SK-N-MC (cell line): ENCODE measurements at regions not wholly inside any gene's neighbourhood (a gene's known extent, or its start where the extent isn't known, plus 50 kb on each side); places are given as distances from the start of the nearest gene placed in this dataset.
A peak's percentile ranks its signal among the peaks of the same experiment; 100 is the strongest.

Experiments used
- DNase-seq: peaks from one replicate; pipeline ENCODE4 v3.0.0-alpha.2; 2011; ENCODE audit warnings: low read depth, low spot score
- H3K27ac ChIP-seq: fragments of 200-600 bp; sonication (generic); 2 replicates; pipeline ENCODE4 v1.5.1; 2016; ENCODE audit warnings: mixed run types
- H3K36me3 ChIP-seq: fragments of 200-600 bp; sonication (generic); 2 replicates; pipeline ENCODE4 v1.6.1; 2017; ENCODE audit warnings: antibody characterized with exemption, low read length, mixed read lengths; ENCODE audit not compliant: insufficient read depth
- H3K4me3 ChIP-seq: fragments of 200-600 bp; sonication (generic); 2 replicates; pipeline ENCODE4 v1.5.1; 2016
- H3K9ac ChIP-seq: fragments of 200-600 bp; sonication (generic); 2 replicates; pipeline ENCODE4 v1.8.0; 2017; ENCODE audit warnings: mixed run types, mixed read lengths; ENCODE audit not compliant: insufficient read length
- H3K9me3 ChIP-seq: fragments of 200-600 bp; sonication (generic); 2 replicates; pipeline ENCODE4 v1.6.1; 2017; ENCODE audit warnings: low read depth, mild to moderate bottlenecking, antibody characterized with exemption, low read length, moderate library complexity, mixed read lengths
- EZH2 ChIP-seq: fragments of 200-600 bp; sonication (generic); IDR thresholded peaks from one replicate; pipeline ENCODE4 v1.6.1; 2017; ENCODE audit warnings: antibody characterized with exemption
- FOXP2 ChIP-seq: optimal IDR thresholded peaks from 2 replicates; pipeline ENCODE3; 2011; ENCODE audit warnings: mild to moderate bottlenecking, moderate library complexity; ENCODE audit not compliant: insufficient read depth; ENCODE audit errors: extremely low read length, control extremely low read depth
- POLR2AphosphoS5 ChIP-seq: IDR thresholded peaks from 2 replicates; pipeline ENCODE4 v1.6.1; 2012; ENCODE audit warnings: mild to moderate bottlenecking, low read depth, low read length, borderline replicate concordance

- no peaks in the 10 kb centered on the region for H3K36me3 ChIP-seq
- H3K27ac ChIP-seq = no peak overlapping the region; the same call in 1 of the 2 replicates
- no peak for DNase-seq
- no peak for TF ChIP-seq FOXP2
- H3K4me3 ChIP-seq = peak overlapping the region; percentile 25; the same call in 1 of the 2 replicates
- H3K9ac ChIP-seq = no peak overlapping the region
- no peaks in the 10 kb centered on the region for H3K9me3 ChIP-seq
These were observed 204.6 kb upstream of the CD180 start for GRCh38 chr5:67401172-67401571.

- peak overlapping the region; percentile 25; the same call in 1 of the 2 replicates for H3K4me3 ChIP-seq
- DNase-seq = no peak
- H3K27ac ChIP-seq = no peak overlapping the region; the same call in 1 of the 2 replicates
- H3K9me3 ChIP-seq = no peaks in the 10 kb centered on the region
- no peak overlapping the region for H3K9ac ChIP-seq
- no peak for TF ChIP-seq FOXP2
- TF ChIP-seq EZH2 = no peak
- TF ChIP-seq POLR2AphosphoS5 = no peak
- H3K36me3 ChIP-seq = no peaks in the 10 kb centered on the region
These were observed 204.2 kb upstream of the CD180 start for GRCh38 chr5:67400752-67401151.

GRCh38 chr5:67395790-67396418 lies 199.3 kb upstream of the CD180 start:
- H3K36me3 ChIP-seq = no peaks in the 10 kb centered on the region
- no peaks in the 10 kb centered on the region for H3K9me3 ChIP-seq
- no peak overlapping the region for H3K27ac ChIP-seq
- no peak for DNase-seq
- no peak overlapping the region for H3K4me3 ChIP-seq
- TF ChIP-seq POLR2AphosphoS5 = no peak
- TF ChIP-seq FOXP2 = no peak
- no peak for TF ChIP-seq EZH2
- H3K9ac ChIP-seq = no peak overlapping the region

GRCh38 chr5:67393211-67393610 lies 196.6 kb upstream of the CD180 start:
- H3K9me3 ChIP-seq = no peaks in the 10 kb centered on the region
- no peaks in the 10 kb centered on the region for H3K36me3 ChIP-seq
- DNase-seq = no peak
- no peak overlapping the region for H3K9ac ChIP-seq
- no peak overlapping the region for H3K4me3 ChIP-seq
- H3K27ac ChIP-seq = no peak overlapping the region
- TF ChIP-seq POLR2AphosphoS5 (no peak), EZH2 (no peak), FOXP2 (no peak)

GRCh38 chr5:67390935-67391334 lies 194.3 kb upstream of the CD180 start:
- no peak for DNase-seq
- TF ChIP-seq FOXP2 (no peak), EZH2 (no peak), POLR2AphosphoS5 (no peak)
- Histone ChIP-seq H3K27ac (no peak overlapping the region), H3K36me3 (no peaks in the 10 kb centered on the region), H3K4me3 (no peak overlapping the region), H3K9ac (no peak overlapping the region), H3K9me3 (no peaks in the 10 kb centered on the region)

- Histone ChIP-seq H3K9ac (no peak overlapping the region), H3K27ac (no peak overlapping the region), H3K36me3 (no peaks in the 10 kb centered on the region), H3K9me3 (no peaks in the 10 kb centered on the region), H3K4me3 (no peak overlapping the region)
- no peak for TF ChIP-seq FOXP2
- no peak for TF ChIP-seq EZH2
- TF ChIP-seq POLR2AphosphoS5 = no peak
- no peak for DNase-seq
These were observed 186.9 kb upstream of the CD180 start for GRCh38 chr5:67383451-67383850.

GRCh38 chr5:67381236-67381880 lies 184.8 kb upstream of the CD180 start:
- Histone ChIP-seq H3K27ac (no peak overlapping the region), H3K9ac (no peak overlapping the region), H3K9me3 (no peaks in the 10 kb centered on the region), H3K4me3 (no peak overlapping the region), H3K36me3 (no peaks in the 10 kb centered on the region)
- no peak for DNase-seq
- TF ChIP-seq EZH2 = no peak
- TF ChIP-seq FOXP2 = no peak
- TF ChIP-seq POLR2AphosphoS5 = no peak

- no peak overlapping the region for H3K9ac ChIP-seq
- no peaks in the 10 kb centered on the region for H3K9me3 ChIP-seq
- DNase-seq = no peak
- H3K27ac ChIP-seq = no peak overlapping the region
- no peak for TF ChIP-seq POLR2AphosphoS5
- no peak for TF ChIP-seq EZH2
- no peak for TF ChIP-seq FOXP2
- H3K4me3 ChIP-seq = no peak overlapping the region
- no peaks in the 10 kb centered on the region for H3K36me3 ChIP-seq
These were observed 183.8 kb upstream of the CD180 start for GRCh38 chr5:67380431-67380830.
